CD14-positive monocyte (primary cell): ENCODE measurements at regions not wholly inside any gene's neighbourhood (a gene's known extent, or its start where the extent isn't known, plus 50 kb on each side); places are given as distances from the start of the nearest gene placed in this dataset.

Source experiments
- DNase-seq, 3 donors: peaks; one replicate each; pipeline ENCODE4 v3.0.0-alpha.2; 2011 to 2022
- H2AFZ ChIP-seq: 2 replicates; pipeline ENCODE4 v1.6.0; 2012; ENCODE audit warnings: mild to moderate bottlenecking, low read depth, low read length, inconsistent platforms; ENCODE audit not compliant: insufficient read depth, poor library complexity, severe bottlenecking
- H3K27ac ChIP-seq, 2 donors: 1 replicate in 1 of 2; 2 replicates in 1 of 2; pipeline ENCODE4 v1.5.1; 2012 to 2013; ENCODE audit warnings: low read length in 2 of 2, control low read depth in 1 of 2, inconsistent platforms in 1 of 2, low read depth in 1 of 2, mild to moderate bottlenecking in 1 of 2
- H3K27me3 ChIP-seq, 2 donors: one replicate each; pipeline versions ENCODE4 v1.6.0 to v1.6.1; 2011 to 2013; ENCODE audit warnings: low read length in 2 of 2; ENCODE audit not compliant: control insufficient read depth in 2 of 2, insufficient read depth in 2 of 2
- H3K36me3 ChIP-seq, 2 donors: replicated peaks in 1 of 2; 1 replicate in 1 of 2; 2 replicates in 1 of 2; pipeline versions ENCODE4 v1.5.1 to v1.6.1; 2012 to 2013; ENCODE audit warnings: low read length in 2 of 2, control low read depth in 1 of 2, inconsistent platforms in 1 of 2, mild to moderate bottlenecking in 1 of 2; ENCODE audit not compliant: insufficient read depth in 2 of 2, control insufficient read depth in 1 of 2
- H3K4me1 ChIP-seq, 2 donors: 1 replicate in 1 of 2; 2 replicates in 1 of 2; pipeline versions ENCODE4 v1.5.1 to v1.6.1; 2012 to 2013; ENCODE audit warnings: low read length in 2 of 2, control low read depth in 1 of 2, inconsistent platforms in 1 of 2, mild to moderate bottlenecking in 1 of 2, moderate library complexity in 1 of 2; ENCODE audit not compliant: insufficient read depth in 2 of 2, control insufficient read depth in 1 of 2
- H3K4me2 ChIP-seq: replicated peaks from 2 replicates; pipeline ENCODE3; 2012; ENCODE audit warnings: low read length, moderate library complexity, mild to moderate bottlenecking; ENCODE audit not compliant: poor library complexity, severe bottlenecking; ENCODE audit errors: extremely low read depth
- H3K4me3 ChIP-seq, 3 experiments: fragments of 200-600 bp in 1 of 3; sonication (generic) in 1 of 3; replicated peaks in 1 of 3; 1 replicate in 2 of 3; 2 replicates in 1 of 3; pipeline ENCODE4 v1.5.1; 2011 to 2013; ENCODE audit warnings: low read length in 3 of 3, mild to moderate bottlenecking in 3 of 3, control low read depth in 2 of 3, low read depth in 2 of 3, inconsistent platforms in 1 of 3, moderate library complexity in 1 of 3
- H3K79me2 ChIP-seq: 2 replicates; pipeline ENCODE4 v1.6.0; 2012; ENCODE audit warnings: mild to moderate bottlenecking, control low read depth, inconsistent platforms, low read length, moderate library complexity; ENCODE audit not compliant: insufficient read depth
- H3K9ac ChIP-seq: 2 replicates; pipeline ENCODE4 v1.6.0; 2017; ENCODE audit warnings: low read length, mild to moderate bottlenecking; ENCODE audit not compliant: insufficient read depth, poor library complexity, severe bottlenecking
- H3K9me3 ChIP-seq, 2 donors: replicated peaks in 1 of 2; 1 replicate in 1 of 2; 2 replicates in 1 of 2; pipeline versions ENCODE4 v1.5.1 to v1.6.1; 2012 to 2013; ENCODE audit warnings: low read length in 2 of 2, control low read depth in 1 of 2; ENCODE audit not compliant: control insufficient read depth in 1 of 2, insufficient read depth in 1 of 2
- H4K20me1 ChIP-seq: 2 replicates; pipeline ENCODE4 v1.6.0; 2012; ENCODE audit warnings: mild to moderate bottlenecking, low read length, control low read depth, moderate library complexity; ENCODE audit not compliant: insufficient read depth
- H3K27ac Mint-ChIP-seq, 7 donors: one replicate each; pipeline ENCODE4 v1.8.0; 2020; ENCODE audit warnings: mild to moderate bottlenecking in 7 of 7, mixed read lengths in 7 of 7, moderate library complexity in 6 of 7, inconsistent platforms in 2 of 7
- H3K27me3 Mint-ChIP-seq, 3 donors: one replicate each; pipeline ENCODE4 v1.8.0; 2021 to 2022; ENCODE audit warnings: low read depth in 3 of 3, mild to moderate bottlenecking in 3 of 3, mixed read lengths in 3 of 3, moderate library complexity in 3 of 3, inconsistent platforms in 1 of 3
- H3K36me3 Mint-ChIP-seq, 2 donors: one replicate each; pipeline ENCODE4 v1.8.0; 2020; ENCODE audit warnings: mixed read lengths in 2 of 2, inconsistent platforms in 1 of 2, mild to moderate bottlenecking in 1 of 2
- H3K4me1 Mint-ChIP-seq: one replicate; pipeline ENCODE4 v1.8.0; 2020; ENCODE audit warnings: mild to moderate bottlenecking, mixed read lengths
- H3K4me3 Mint-ChIP-seq, 2 donors: one replicate each; pipeline ENCODE4 v1.8.0; 2020; ENCODE audit warnings: mild to moderate bottlenecking in 2 of 2, mixed read lengths in 2 of 2, moderate library complexity in 1 of 2
- H3K9me3 Mint-ChIP-seq, 7 donors: one replicate each; pipeline ENCODE4 v1.8.0; 2020 to 2022; ENCODE audit warnings: mixed read lengths in 7 of 7, mild to moderate bottlenecking in 6 of 7, moderate library complexity in 6 of 7, inconsistent platforms in 2 of 7
- WGBS: methylation state at CpG from one replicate; pipeline ENCODE4 v1.1.5; 2013; ENCODE audit warnings: missing lambda C conversion rate; ENCODE audit not compliant: insufficient coverage; 5-methylcytosine and 5-hydroxymethylcytosine counted together
- intact Hi-C, 2 donors: fragments of 100-400 bp; cut with micrococcal nuclease; formaldehyde crosslinking; loops; one replicate each; pipeline versions ENCODE4 v1.15.0 to v1.15.1; 2023
- TF ChIP-seq, protein P1 (sequence below): fragments of 200-600 bp; IDR thresholded peaks from one replicate; pipeline ENCODE4 v1.8.0; 2022; ENCODE audit warnings: antibody characterized with exemption, mild to moderate bottlenecking

DNA sequence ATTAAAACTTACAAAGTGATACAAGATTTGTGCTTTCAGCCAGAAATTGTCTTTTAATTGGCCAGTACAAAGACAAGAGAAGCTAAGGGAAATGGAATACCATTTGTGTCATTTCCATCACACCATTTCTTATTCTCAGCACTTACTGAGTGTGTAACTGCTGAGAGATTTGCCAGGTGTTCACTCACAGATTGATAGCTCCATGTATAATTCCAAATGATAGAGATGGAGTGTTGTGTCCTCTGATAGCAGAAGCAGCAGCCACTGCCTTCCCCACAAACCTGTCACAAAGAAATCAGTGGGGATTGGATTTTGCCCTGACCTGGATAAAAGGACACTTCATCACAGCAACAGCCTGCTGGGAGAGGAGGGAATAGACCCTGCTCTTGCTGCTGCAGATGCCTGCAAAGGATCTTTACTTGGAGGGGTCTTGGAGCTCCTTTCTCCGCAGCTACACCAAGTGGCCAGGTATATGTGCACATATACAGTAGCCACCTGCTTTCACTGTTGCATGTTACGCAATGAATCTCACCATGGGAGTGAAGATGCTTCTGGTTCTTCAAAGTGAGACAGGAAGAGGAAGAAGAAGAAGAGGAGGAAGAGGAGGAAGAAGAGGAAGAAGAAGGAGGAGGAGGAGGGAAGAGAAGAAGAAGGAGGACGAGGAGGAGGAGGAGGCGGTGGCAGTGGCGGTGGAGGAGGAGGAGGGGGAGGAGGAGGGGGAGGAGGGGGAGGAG is 78.7 kb upstream of the KCNJ15 start:
- no peak overlapping the region for H3K4me3 Mint-ChIP-seq
- no peaks in the 10 kb centered on the region for H3K36me3 Mint-ChIP-seq
- Histone ChIP-seq H3K27ac (no peak overlapping the region), H2AFZ (no peak overlapping the region), H3K9me3 (peaks cover 0 to 4% of the 10 kb centered on the region in 2 donors), H3K4me3 (no peak overlapping the region), H3K4me1 (no peaks in the 10 kb centered on the region), H3K9ac (no peak overlapping the region), H4K20me1 (no peaks in the 10 kb centered on the region), H3K27me3 (no peaks in the 10 kb centered on the region), H3K36me3 (no peaks in the 10 kb centered on the region), H3K79me2 (no peaks in the 10 kb centered on the region), H3K4me2 (no peak overlapping the region)
- peaks cover 0 to 9% (median 4%) of the 10 kb centered on the region in 3 donors for H3K27me3 Mint-ChIP-seq
- WGBS, result 64% methylated on average over 2 of the region's 5 CpGs
- intact Hi-C loops, result no loop called here
- peaks cover 8% of the 10 kb centered on the region for H3K4me1 Mint-ChIP-seq
- H3K27ac Mint-ChIP-seq, result no peak overlapping the region
- TF ChIP-seq, protein P1, sequence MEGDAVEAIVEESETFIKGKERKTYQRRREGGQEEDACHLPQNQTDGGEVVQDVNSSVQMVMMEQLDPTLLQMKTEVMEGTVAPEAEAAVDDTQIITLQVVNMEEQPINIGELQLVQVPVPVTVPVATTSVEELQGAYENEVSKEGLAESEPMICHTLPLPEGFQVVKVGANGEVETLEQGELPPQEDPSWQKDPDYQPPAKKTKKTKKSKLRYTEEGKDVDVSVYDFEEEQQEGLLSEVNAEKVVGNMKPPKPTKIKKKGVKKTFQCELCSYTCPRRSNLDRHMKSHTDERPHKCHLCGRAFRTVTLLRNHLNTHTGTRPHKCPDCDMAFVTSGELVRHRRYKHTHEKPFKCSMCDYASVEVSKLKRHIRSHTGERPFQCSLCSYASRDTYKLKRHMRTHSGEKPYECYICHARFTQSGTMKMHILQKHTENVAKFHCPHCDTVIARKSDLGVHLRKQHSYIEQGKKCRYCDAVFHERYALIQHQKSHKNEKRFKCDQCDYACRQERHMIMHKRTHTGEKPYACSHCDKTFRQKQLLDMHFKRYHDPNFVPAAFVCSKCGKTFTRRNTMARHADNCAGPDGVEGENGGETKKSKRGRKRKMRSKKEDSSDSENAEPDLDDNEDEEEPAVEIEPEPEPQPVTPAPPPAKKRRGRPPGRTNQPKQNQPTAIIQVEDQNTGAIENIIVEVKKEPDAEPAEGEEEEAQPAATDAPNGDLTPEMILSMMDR, result no peak
- no peak for DNase-seq
- H3K9me3 Mint-ChIP-seq, result peaks cover 3 to 11% (median 9%) of the 10 kb centered on the region in 7 donors

DNA sequence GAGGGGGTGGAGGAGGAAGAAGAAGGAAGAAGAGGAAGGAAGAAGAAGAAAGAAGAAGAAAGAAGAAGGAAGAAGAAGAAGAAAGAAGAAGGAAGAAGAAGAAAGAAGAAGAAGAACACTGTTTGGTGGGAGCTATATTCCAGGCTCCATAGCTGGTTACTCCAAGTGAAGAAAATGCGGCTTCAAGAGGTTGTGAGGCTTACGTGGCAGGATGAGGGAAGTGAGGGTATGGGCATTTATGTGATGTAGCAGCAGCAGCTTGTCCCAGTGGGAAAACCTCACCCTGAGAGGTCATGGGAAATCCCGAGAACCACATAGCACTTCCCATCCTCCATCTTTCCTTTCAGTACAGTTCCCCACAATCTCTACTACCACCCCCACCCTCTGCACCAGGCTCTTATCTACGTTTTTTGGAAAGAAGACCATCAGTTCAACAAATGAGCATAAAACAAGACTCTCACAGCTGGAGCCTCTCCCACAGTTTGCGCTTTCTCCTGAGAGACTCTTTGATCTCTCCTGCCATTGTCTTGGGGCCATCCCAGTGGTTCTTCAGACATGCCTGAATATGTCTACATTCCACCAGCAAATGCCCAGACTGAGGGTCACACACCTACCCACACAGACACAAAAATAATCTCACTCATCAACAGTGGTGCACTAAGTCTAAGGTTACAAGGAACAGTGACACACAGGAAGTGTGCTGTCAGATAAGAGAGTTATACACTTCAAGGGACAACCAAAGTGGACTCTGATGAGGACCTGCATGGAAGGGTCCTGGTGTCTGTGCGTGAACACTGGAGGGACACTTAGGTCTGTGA is 77.9 kb upstream of the KCNJ15 start:
- Histone ChIP-seq H3K4me3 (no peak overlapping the region), H2AFZ (no peak overlapping the region), H3K9me3 (peaks cover 0 to 4% of the 10 kb centered on the region in 2 donors), H3K4me1 (no peaks in the 10 kb centered on the region), H3K4me2 (no peak overlapping the region), H3K27ac (no peak overlapping the region), H3K36me3 (no peaks in the 10 kb centered on the region), H3K79me2 (no peaks in the 10 kb centered on the region), H3K27me3 (no peaks in the 10 kb centered on the region), H3K9ac (no peak overlapping the region), H4K20me1 (no peaks in the 10 kb centered on the region)
- H3K9me3 Mint-ChIP-seq, result peaks cover 3 to 11% (median 9%) of the 10 kb centered on the region in 7 donors
- H3K4me1 Mint-ChIP-seq, result peaks cover 10% of the 10 kb centered on the region
- TF ChIP-seq, protein P1, result no peak
- DNase-seq, result no peak
- WGBS, result 95% methylated on average over 4 of the region's 6 CpGs
- peaks cover 0 to 10% (median 4%) of the 10 kb centered on the region in 3 donors for H3K27me3 Mint-ChIP-seq
- no peaks in the 10 kb centered on the region for H3K36me3 Mint-ChIP-seq
- intact Hi-C loops, result no loop called here
- peak overlapping the region in 1 of 7 donors; percentile 32 for H3K27ac Mint-ChIP-seq
- no peak overlapping the region for H3K4me3 Mint-ChIP-seq
